Mucosa of descending colon (tissue), 3 donors: ENCODE measurements at regions not wholly inside any gene's neighbourhood (a gene's known extent, or its start where the extent isn't known, plus 50 kb on each side); places are given as distances from the start of the nearest gene placed in this dataset.

Source experiments
- ATAC-seq: fragments of 200-7000 bp; cut with Tn5 transposase; one replicate; pipeline ENCODE4 v1.9.1; 2020; ENCODE audit warnings: mild to moderate bottlenecking, moderate library complexity
- DNase-seq, 3 donors: peaks; one replicate each; pipeline ENCODE4 v3.0.0-alpha.2; 2020
- H3K36me3 ChIP-seq: fragments of 200-600 bp; one replicate; pipeline ENCODE4 v1.8.0; 2021; ENCODE audit warnings: low read depth, mild to moderate bottlenecking
- H3K4me1 ChIP-seq: fragments of 200-600 bp; one replicate; pipeline ENCODE4 v1.8.0; 2021; ENCODE audit warnings: low read depth, mild to moderate bottlenecking
- H3K4me3 ChIP-seq: fragments of 200-600 bp; one replicate; pipeline ENCODE4 v1.8.0; 2021; ENCODE audit warnings: mild to moderate bottlenecking
- H3K9me3 ChIP-seq: fragments of 200-600 bp; one replicate; pipeline ENCODE4 v1.8.0; 2021; ENCODE audit warnings: mild to moderate bottlenecking
- CTCF ChIP-seq: fragments of 200-600 bp; IDR thresholded peaks from one replicate; pipeline ENCODE4 v1.8.0; 2022; ENCODE audit warnings: antibody characterized with exemption, mild to moderate bottlenecking
- intact Hi-C, 2 donors: fragments of 100-400 bp; cut with DNase I in 1 of 2; cut with micrococcal nuclease in 1 of 2; formaldehyde crosslinking; loops; one replicate each; pipeline versions ENCODE4 v1.11.0 to v1.11.1; 2022; cut with DNase I, micrococcal nuclease
- donor health status: DM: no; HTN: no; CAD: no; lungs with moderate emphysema.
- donor health status: DM: no; HTN: no; CAD: no.
- donor health status: DM: no; HTN: yes; CAD: no.

- peak; percentile 44 for ATAC-seq
- no peaks in the 10 kb centered on the region for H3K36me3 ChIP-seq
- no peaks in the 10 kb centered on the region for H3K9me3 ChIP-seq
- no peaks in the 10 kb centered on the region for H3K4me1 ChIP-seq
- no peak for DNase-seq
- intact Hi-C loops, result no loop called here
- no peak for TF ChIP-seq CTCF
- no peak overlapping the region for H3K4me3 ChIP-seq
These were observed 341.7 kb upstream of the NDST3 start for GRCh38 chr4:117692538-117692937.

- H3K4me1 ChIP-seq, result no peaks in the 10 kb centered on the region
- intact Hi-C loops, result no loop called here
- no peaks in the 10 kb centered on the region for H3K9me3 ChIP-seq
- no peak for TF ChIP-seq CTCF
- H3K36me3 ChIP-seq, result no peaks in the 10 kb centered on the region
- no peak overlapping the region for H3K4me3 ChIP-seq
- DNase-seq (no peak), ATAC-seq (no peak)
These were observed 334.7 kb upstream of the NDST3 start for GRCh38 chr4:117699595-117699994.

- intact Hi-C loops, result no loop called here
These were observed 334.0 kb upstream of the NDST3 start for GRCh38 chr4:117700111-117700892.

GRCh38 chr4:117702353-117702752 is 331.9 kb upstream of the NDST3 start:
- intact Hi-C loops, result no loop called here
- H3K4me3 ChIP-seq, result no peak overlapping the region
- no peaks in the 10 kb centered on the region for H3K36me3 ChIP-seq
- no peak for DNase-seq
- H3K9me3 ChIP-seq, result no peaks in the 10 kb centered on the region
- no peaks in the 10 kb centered on the region for H3K4me1 ChIP-seq
- no peak for ATAC-seq
- TF ChIP-seq CTCF, result no peak

More at GRCh38 chr4:117700111-117700892, 334.0 kb upstream of the NDST3 start:
- H3K4me1 ChIP-seq, result no peaks in the 10 kb centered on the region
- H3K9me3 ChIP-seq, result no peaks in the 10 kb centered on the region
- DNase-seq (no peak), ATAC-seq (peak; percentile 26)
- H3K36me3 ChIP-seq, result no peaks in the 10 kb centered on the region
- TF ChIP-seq CTCF, result no peak
- H3K4me3 ChIP-seq, result no peak overlapping the region

- no peak for TF ChIP-seq CTCF
- Histone ChIP-seq H3K4me1 (no peaks in the 10 kb centered on the region), H3K9me3 (no peaks in the 10 kb centered on the region), H3K36me3 (no peaks in the 10 kb centered on the region), H3K4me3 (no peak overlapping the region)
- ATAC-seq, result no peak
- intact Hi-C loops, result no loop called here
- DNase-seq, result no peak
These were observed 329.6 kb upstream of the NDST3 start for GRCh38 chr4:117704721-117705120.
